PC-3 (cell line): ENCODE measurements at regions not wholly inside any gene's neighbourhood (a gene's known extent, or its start where the extent isn't known, plus 50 kb on each side); places are given as distances from the start of the nearest gene placed in this dataset.

Source experiments
- ATAC-seq: fragments of 200-7000 bp; cut with Tn5 transposase; 2 replicates; pipeline ENCODE4 v1.9.1; 2020; ENCODE audit warnings: mild to moderate bottlenecking, moderate library complexity
- BruUV-seq: library from RNA; stranded (reverse); fragments of 400-500 nt; replicated peaks from 2 replicates; lab custom pipeline; 2021; lab: Mats Ljungman, UMichigan
- CTCF ChIA-PET: fragments of 300-600 bp; sonication (Branson Sonifier 250); formaldehyde crosslinking; loops from one replicate; lab custom pipeline; 2022; ENCODE audit warnings: antibody characterized with exemption; lab: Charles Lee
- POLR2A ChIA-PET: fragments of 300-600 bp; sonication (Branson Sonifier 250); formaldehyde crosslinking; loops from one replicate; lab custom pipeline; 2022; ENCODE audit warnings: antibody characterized with exemption; ENCODE audit not compliant: unreplicated experiment; lab: Charles Lee
- DNase-seq: peaks from one replicate; pipeline ENCODE4 v3.0.0-alpha.2; 2015
- H2AFZ ChIP-seq: fragments of 300-600 bp; sonication (generic); 2 replicates; pipeline ENCODE4 v1.6.0; 2016; ENCODE audit warnings: antibody characterized with exemption, low read length
- H3F3A ChIP-seq: fragments of 300-600 bp; sonication (generic); one replicate; pipeline ENCODE4 v1.6.0; 2017; ENCODE audit warnings: antibody characterized with exemption, low read length, control low read depth, mild to moderate bottlenecking; ENCODE audit not compliant: unreplicated experiment
- H3K27ac ChIP-seq: fragments of 300-600 bp; sonication (generic); 2 replicates; pipeline ENCODE4 v1.5.1; 2016; ENCODE audit warnings: mild to moderate bottlenecking, low read length
- H3K27me3 ChIP-seq: fragments of 300-600 bp; sonication (generic); 2 replicates; pipeline ENCODE4 v1.6.1; 2016; ENCODE audit warnings: low read length, mixed read lengths
- H3K36me3 ChIP-seq: fragments of 300-600 bp; sonication (generic); 2 replicates; pipeline ENCODE4 v1.6.1; 2016; ENCODE audit warnings: low read depth, mixed run types, low read length, mixed read lengths
- H3K4me1 ChIP-seq: fragments of 300-600 bp; sonication (generic); 2 replicates; pipeline ENCODE4 v1.5.1; 2016; ENCODE audit warnings: low read length; ENCODE audit not compliant: insufficient read depth
- H3K4me2 ChIP-seq: fragments of 300-600 bp; sonication (generic); 2 replicates; pipeline ENCODE4 v1.6.0; 2016; ENCODE audit warnings: low read length
- H3K4me3 ChIP-seq: fragments of 300-600 bp; sonication (generic); 2 replicates; pipeline ENCODE4 v1.5.1; 2016; ENCODE audit warnings: mild to moderate bottlenecking, low read length, mixed read lengths
- H3K79me2 ChIP-seq: fragments of 300-600 bp; sonication (generic); 2 replicates; pipeline ENCODE4 v1.6.1; 2017; ENCODE audit warnings: low read length, mixed read lengths
- H3K9ac ChIP-seq: fragments of 300-600 bp; sonication (generic); 2 replicates; pipeline ENCODE4 v1.6.0; 2016; ENCODE audit warnings: mild to moderate bottlenecking, low read length
- H3K9me2 ChIP-seq: fragments of 300-600 bp; sonication (generic); replicated peaks from 2 replicates; pipeline ENCODE4 v1.6.1; 2016; ENCODE audit warnings: mixed run types, low read length, mixed read lengths
- H3K9me3 ChIP-seq: fragments of 300-600 bp; sonication (generic); 2 replicates; pipeline ENCODE4 v1.6.1; 2016; ENCODE audit warnings: low read length, mixed read lengths
- H4K20me1 ChIP-seq: fragments of 300-600 bp; sonication (generic); 2 replicates; pipeline ENCODE4 v1.6.1; 2016; ENCODE audit warnings: low read length, mixed read lengths
- CTCF ChIP-seq: fragments of 300-600 bp; sonication (generic); conservative IDR thresholded peaks from 2 replicates; pipeline ENCODE4 v1.5.1; 2017; ENCODE audit warnings: antibody characterized with exemption, low read depth, mild to moderate bottlenecking, low read length
- EZH2 ChIP-seq: fragments of 300-600 bp; sonication (generic); IDR thresholded peaks from one replicate; pipeline ENCODE4 v1.6.1; 2017; ENCODE audit warnings: antibody characterized with exemption, mild to moderate bottlenecking, low read length; ENCODE audit not compliant: unreplicated experiment
- EZH2phosphoT487 ChIP-seq: fragments of 300-600 bp; sonication (generic); IDR thresholded peaks from 2 replicates; pipeline ENCODE4 v1.6.1; 2018; ENCODE audit warnings: mild to moderate bottlenecking, antibody characterized with exemption, low read length, borderline replicate concordance
- intact Hi-C: fragments of 100-400 bp; cut with micrococcal nuclease; formaldehyde crosslinking; loops from 2 replicates; pipeline ENCODE4 v1.9.0; 2023

- intact Hi-C loops: no loop called here
- H3K4me2 ChIP-seq: no peak overlapping the region
Measured at GRCh38 chr7:124692425-124692824, 73.2 kb downstream of the GPR37 start.

GRCh38 chr7:124690840-124691239 lies 74.8 kb downstream of the GPR37 start:
- Histone ChIP-seq H3K4me2 (no peak overlapping the region), H3K4me1 (peaks cover 11% of the 10 kb centered on the region; the same call in 1 of the 2 replicates), H3K79me2 (no peaks in the 10 kb centered on the region), H3K27ac (peak overlapping the region; percentile 50), H3K4me3 (no peak overlapping the region), H3K36me3 (no peaks in the 10 kb centered on the region), H3F3A (no peaks in the 10 kb centered on the region), H2AFZ (no peak overlapping the region), H4K20me1 (no peaks in the 10 kb centered on the region), H3K27me3 (no peaks in the 10 kb centered on the region), H3K9ac (no peak overlapping the region), H3K9me2 (no peaks in the 10 kb centered on the region), H3K9me3 (no peaks in the 10 kb centered on the region)
- peak; percentile 85 for DNase-seq
- ChIA-PET POLR2A (no interaction called here), CTCF (interaction anchor here (0.6 to 0.7 kb wide), 2 partner anchors 29 to 590 kb away, joined by 5 to 10 read pairs; no protein-coding TSS in a partner anchor)
- intact Hi-C loops: loop anchor here (1.0 to 2.0 kb wide), 4 partner anchors 20 to 74 kb away; partner anchors contain the start of gene GPR37
- no TSS peak for BruUV-seq
- TF ChIP-seq CTCF (no peak), EZH2phosphoT487 (no peak), EZH2 (no peak)
- peak; percentile 93 for ATAC-seq

More at GRCh38 chr7:124692425-124692824, 73.2 kb downstream of the GPR37 start:
- Histone ChIP-seq H2AFZ (no peak overlapping the region), H3K4me3 (no peak overlapping the region), H3K79me2 (no peaks in the 10 kb centered on the region), H3K4me1 (peaks cover 11% of the 10 kb centered on the region; the same call in 1 of the 2 replicates), H3K9ac (no peak overlapping the region), H3K9me2 (no peaks in the 10 kb centered on the region), H4K20me1 (no peaks in the 10 kb centered on the region), H3K27me3 (no peaks in the 10 kb centered on the region), H3K36me3 (no peaks in the 10 kb centered on the region), H3F3A (no peaks in the 10 kb centered on the region), H3K9me3 (no peaks in the 10 kb centered on the region), H3K27ac (no peak overlapping the region)
- ChIA-PET CTCF (no interaction called here), POLR2A (no interaction called here)
- DNase-seq (no peak), ATAC-seq (no peak)
- BruUV-seq: no TSS peak
- TF ChIP-seq CTCF: no peak

- no peak overlapping the region for H3K9ac ChIP-seq
- no peak overlapping the region for H3K4me2 ChIP-seq
- H3K79me2 ChIP-seq: no peaks in the 10 kb centered on the region
- ChIA-PET POLR2A (no interaction called here), CTCF (interaction anchor here (0.6 kb wide), 1 partner anchor 589 kb away, joined by 5 read pairs; no protein-coding TSS in a partner anchor)
- TF ChIP-seq EZH2 (no peak), CTCF (no peak), EZH2phosphoT487 (no peak)
- no peaks in the 10 kb centered on the region for H4K20me1 ChIP-seq
- ATAC-seq: no peak
- peaks cover 11% of the 10 kb centered on the region; the same call in 1 of the 2 replicates for H3K4me1 ChIP-seq
- H3K27ac ChIP-seq: no peak overlapping the region; the same call in 1 of the 2 replicates
- intact Hi-C loops: loop anchor here (2.0 kb wide), 3 partner anchors 19 to 75 kb away; partner anchors contain the start of gene GPR37
- no peaks in the 10 kb centered on the region for H3K9me2 ChIP-seq
- DNase-seq: no peak
- H3K9me3 ChIP-seq: no peaks in the 10 kb centered on the region
- H2AFZ ChIP-seq: no peak overlapping the region
- no peaks in the 10 kb centered on the region for H3F3A ChIP-seq
- H3K27me3 ChIP-seq: no peaks in the 10 kb centered on the region
- no TSS peak for BruUV-seq
- no peaks in the 10 kb centered on the region for H3K36me3 ChIP-seq
- no peak overlapping the region for H3K4me3 ChIP-seq
Measured at GRCh38 chr7:124689931-124690330, 75.7 kb downstream of the GPR37 start.
